Mucosa of descending colon (tissue), 3 donors: ENCODE measurements at regions not wholly inside any gene's neighbourhood (a gene's known extent, or its start where the extent isn't known, plus 50 kb on each side); places are given as distances from the start of the nearest gene placed in this dataset.

ENCODE experiments used
- ATAC-seq: fragments of 200-7000 bp; cut with Tn5 transposase; one replicate; pipeline ENCODE4 v1.9.1; 2020; ENCODE audit warnings: mild to moderate bottlenecking, moderate library complexity
- DNase-seq, 3 donors: peaks; one replicate each; pipeline ENCODE4 v3.0.0-alpha.2; 2020
- H3K36me3 ChIP-seq: fragments of 200-600 bp; one replicate; pipeline ENCODE4 v1.8.0; 2021; ENCODE audit warnings: low read depth, mild to moderate bottlenecking
- H3K4me1 ChIP-seq: fragments of 200-600 bp; one replicate; pipeline ENCODE4 v1.8.0; 2021; ENCODE audit warnings: low read depth, mild to moderate bottlenecking
- H3K4me3 ChIP-seq: fragments of 200-600 bp; one replicate; pipeline ENCODE4 v1.8.0; 2021; ENCODE audit warnings: mild to moderate bottlenecking
- H3K9me3 ChIP-seq: fragments of 200-600 bp; one replicate; pipeline ENCODE4 v1.8.0; 2021; ENCODE audit warnings: mild to moderate bottlenecking
- CTCF ChIP-seq: fragments of 200-600 bp; IDR thresholded peaks from one replicate; pipeline ENCODE4 v1.8.0; 2022; ENCODE audit warnings: antibody characterized with exemption, mild to moderate bottlenecking
- intact Hi-C, 2 donors: fragments of 100-400 bp; cut with DNase I in 1 of 2; cut with micrococcal nuclease in 1 of 2; formaldehyde crosslinking; loops; one replicate each; pipeline versions ENCODE4 v1.11.0 to v1.11.1; 2022; cut with DNase I, micrococcal nuclease
- donor health status: DM: no; HTN: no; CAD: no; lungs with moderate emphysema.
- donor health status: DM: no; HTN: no; CAD: no.
- donor health status: DM: no; HTN: yes; CAD: no.

- DNase-seq (no peak), ATAC-seq (no peak)
- intact Hi-C loops = no loop called here
- TF ChIP-seq CTCF = no peak
- Histone ChIP-seq H3K4me1 (no peaks in the 10 kb centered on the region), H3K36me3 (no peaks in the 10 kb centered on the region), H3K9me3 (no peaks in the 10 kb centered on the region), H3K4me3 (no peak overlapping the region)
Measured at GRCh38 chr5:38207343-38207742, 51.0 kb upstream of the EGFLAM start.

- Histone ChIP-seq H3K4me1 (no peaks in the 10 kb centered on the region), H3K9me3 (no peaks in the 10 kb centered on the region), H3K4me3 (no peak overlapping the region), H3K36me3 (no peaks in the 10 kb centered on the region)
- intact Hi-C loops = no loop called here
- DNase-seq (no peak), ATAC-seq (no peak)
- no peak for TF ChIP-seq CTCF
Measured at GRCh38 chr5:38202741-38203140, 55.6 kb upstream of the EGFLAM start.

- TF ChIP-seq CTCF = no peak
Measured at GRCh38 chr5:38200872-38201557, 57.3 kb upstream of the EGFLAM start.

GRCh38 chr5:38197118-38197517 lies 61.2 kb upstream of the EGFLAM start:
- no peaks in the 10 kb centered on the region for H3K9me3 ChIP-seq
- no peak overlapping the region for H3K4me3 ChIP-seq
- intact Hi-C loops = loop anchor here in 1 of 2 donors (10.0 kb wide), 1 partner anchor 792 kb away; no protein-coding TSS in a partner anchor
- ATAC-seq (no peak), DNase-seq (no peak)
- no peaks in the 10 kb centered on the region for H3K36me3 ChIP-seq
- H3K4me1 ChIP-seq = no peaks in the 10 kb centered on the region
- no peak for TF ChIP-seq CTCF

More at GRCh38 chr5:38200872-38201557, 57.3 kb upstream of the EGFLAM start:
- DNase-seq = no peak
- Histone ChIP-seq H3K9me3 (no peaks in the 10 kb centered on the region), H3K4me3 (no peak overlapping the region), H3K36me3 (no peaks in the 10 kb centered on the region), H3K4me1 (no peaks in the 10 kb centered on the region)
- intact Hi-C loops = no loop called here
- ATAC-seq = no peak

GRCh38 chr5:38193015-38193581 lies 65.3 kb upstream of the EGFLAM start:
- Histone ChIP-seq H3K4me1 (no peaks in the 10 kb centered on the region), H3K4me3 (no peak overlapping the region), H3K9me3 (no peaks in the 10 kb centered on the region), H3K36me3 (no peaks in the 10 kb centered on the region)
- peak; percentile 53 for TF ChIP-seq CTCF
- DNase-seq (peak; percentile 56 to 73 (median 69)), ATAC-seq (peak; percentile 84)
- intact Hi-C loops = loop anchor here in 1 of 2 donors (10.0 kb wide), 1 partner anchor 788 kb away; no protein-coding TSS in a partner anchor
